ENCODE measurements at regions not wholly inside any gene's neighbourhood (a gene's known extent, or its start where the extent isn't known, plus 50 kb on each side); places are given as distances from the start of the nearest gene placed in this dataset.

- no peak for TF ChIP-seq EZH2 (IDR thresholded peaks at IDR 0.05; ENCODE audit: borderline replicate concordance, low read depth, low read length, severe bottlenecking)
- no peak for TF ChIP-seq CTCF (IDR thresholded peaks at IDR 0.05; ENCODE audit: extremely low read depth in 1 of 2, insufficient read depth in 1 of 2, low read depth in 1 of 2, low read length in 2 of 2)
Measured at GRCh38 chr4:111269439-111269838, 646.6 kb upstream of the PITX2 start.

Measured in endothelial cell of umbilical vein (primary cell).